GM13977 (cell line): ENCODE measurements at regions not wholly inside any gene's neighbourhood (a gene's known extent, or its start where the extent isn't known, plus 50 kb on each side); places are given as distances from the start of the nearest gene placed in this dataset.

ENCODE experiments used
- DNase-seq: peaks from one replicate; pipeline ENCODE4 v3.0.0; 2012; ENCODE audit warnings: low spot score
- in situ Hi-C: fragments of 300-500 bp; cut with MboI; formaldehyde crosslinking; loops from one replicate; pipeline ENCODE4 v1.12.0; 2022; ENCODE audit warnings: low sequenced_read_pairs, low pct_unique_long_range_greater_than_20kb, mixed read lengths, inconsistent platforms; ENCODE audit not compliant: unreplicated experiment
- TF ChIP-seq, protein P1 (sequence below): IDR thresholded peaks from 2 replicates; pipeline ENCODE4 v1.5.1; 2012; ENCODE audit warnings: mild to moderate bottlenecking, control low read depth; ENCODE audit not compliant: insufficient read depth; ENCODE audit errors: extremely low read depth, missing control alignments

DNA sequence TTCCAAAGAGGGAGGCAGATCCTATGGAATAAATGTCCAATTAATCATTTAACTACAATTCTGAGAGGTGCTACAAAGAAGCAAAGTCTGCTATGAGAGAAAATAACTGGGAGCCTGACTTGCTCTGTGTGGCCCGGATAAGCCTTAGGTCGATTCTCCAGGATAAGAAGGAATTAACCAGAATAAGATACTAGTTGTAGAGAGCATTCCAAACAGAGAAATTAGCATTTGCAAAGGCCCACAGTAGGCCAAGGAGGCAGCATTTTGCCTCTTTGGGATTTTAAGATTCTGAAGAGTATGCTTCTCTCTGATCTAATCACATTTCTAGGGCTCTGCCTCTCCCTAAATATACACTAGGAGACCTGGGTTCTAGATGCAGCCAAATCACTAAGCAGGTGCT is 113.7 kb downstream of the SNX19 start:
- no peak for DNase-seq
- TF ChIP-seq, protein P1, sequence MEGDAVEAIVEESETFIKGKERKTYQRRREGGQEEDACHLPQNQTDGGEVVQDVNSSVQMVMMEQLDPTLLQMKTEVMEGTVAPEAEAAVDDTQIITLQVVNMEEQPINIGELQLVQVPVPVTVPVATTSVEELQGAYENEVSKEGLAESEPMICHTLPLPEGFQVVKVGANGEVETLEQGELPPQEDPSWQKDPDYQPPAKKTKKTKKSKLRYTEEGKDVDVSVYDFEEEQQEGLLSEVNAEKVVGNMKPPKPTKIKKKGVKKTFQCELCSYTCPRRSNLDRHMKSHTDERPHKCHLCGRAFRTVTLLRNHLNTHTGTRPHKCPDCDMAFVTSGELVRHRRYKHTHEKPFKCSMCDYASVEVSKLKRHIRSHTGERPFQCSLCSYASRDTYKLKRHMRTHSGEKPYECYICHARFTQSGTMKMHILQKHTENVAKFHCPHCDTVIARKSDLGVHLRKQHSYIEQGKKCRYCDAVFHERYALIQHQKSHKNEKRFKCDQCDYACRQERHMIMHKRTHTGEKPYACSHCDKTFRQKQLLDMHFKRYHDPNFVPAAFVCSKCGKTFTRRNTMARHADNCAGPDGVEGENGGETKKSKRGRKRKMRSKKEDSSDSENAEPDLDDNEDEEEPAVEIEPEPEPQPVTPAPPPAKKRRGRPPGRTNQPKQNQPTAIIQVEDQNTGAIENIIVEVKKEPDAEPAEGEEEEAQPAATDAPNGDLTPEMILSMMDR = no peak
- in situ Hi-C loops = no loop called here

DNA sequence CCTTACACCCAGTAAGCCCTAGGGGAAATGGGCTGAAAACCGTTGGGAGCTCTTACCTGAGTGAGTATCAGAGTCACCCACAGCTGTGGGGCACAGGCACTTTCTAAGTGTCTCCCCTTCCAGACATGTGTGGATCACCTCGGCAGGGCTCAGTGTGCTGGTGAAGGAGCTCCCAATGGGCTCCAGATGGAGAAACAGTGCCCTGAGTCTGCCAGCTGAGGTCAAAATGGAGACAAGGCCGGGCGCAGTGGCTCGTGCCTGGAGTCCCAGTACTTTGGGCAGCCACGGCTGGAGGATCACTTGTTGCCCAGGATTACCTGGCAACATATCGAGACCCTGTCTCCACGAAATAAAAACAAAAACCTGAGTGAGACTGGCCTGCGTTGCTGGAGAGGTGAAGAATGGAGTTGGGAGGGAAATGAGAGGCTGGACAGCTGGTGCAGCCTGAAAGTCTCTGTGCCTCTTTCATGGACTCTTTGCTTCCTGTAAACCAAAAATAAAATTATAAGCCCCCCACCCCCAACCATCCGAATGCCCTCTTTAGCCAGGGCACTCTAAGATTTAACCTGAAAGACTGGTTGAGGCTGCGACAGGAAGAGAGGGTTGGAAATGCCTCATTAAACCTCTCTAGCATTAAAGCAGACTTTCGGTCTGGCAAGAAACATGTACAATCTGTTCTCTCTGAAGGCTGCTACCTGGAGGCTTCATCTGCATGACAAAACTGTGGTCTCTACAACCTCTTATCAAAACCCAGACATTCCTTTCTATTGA is 111.8 kb downstream of the SNX19 start:
- TF ChIP-seq, protein P1 = no peak
- DNase-seq = no peak
- in situ Hi-C loops = no loop called here

DNA sequence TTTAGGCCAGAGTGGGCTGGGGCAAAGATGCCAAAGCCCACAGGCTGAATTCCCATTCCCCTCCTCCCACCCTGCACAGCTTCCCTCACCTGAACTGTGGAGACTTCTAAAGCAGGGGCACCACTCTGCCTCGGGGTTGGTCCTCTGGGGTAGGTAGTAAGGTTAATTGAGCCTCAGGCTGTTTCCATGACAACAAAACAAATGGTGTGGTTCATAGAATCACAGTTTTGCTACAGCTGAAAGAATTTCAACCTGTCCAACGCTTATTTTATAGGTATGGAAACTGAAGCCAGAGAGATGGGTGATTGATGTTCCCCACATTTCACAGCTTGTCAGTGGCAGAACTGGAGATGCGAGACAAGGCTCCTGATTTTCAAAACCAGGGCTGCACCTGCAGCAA is 109.5 kb downstream of the SNX19 start:
- in situ Hi-C loops = no loop called here
- DNase-seq = no peak
- TF ChIP-seq, protein P1 = no peak

DNA sequence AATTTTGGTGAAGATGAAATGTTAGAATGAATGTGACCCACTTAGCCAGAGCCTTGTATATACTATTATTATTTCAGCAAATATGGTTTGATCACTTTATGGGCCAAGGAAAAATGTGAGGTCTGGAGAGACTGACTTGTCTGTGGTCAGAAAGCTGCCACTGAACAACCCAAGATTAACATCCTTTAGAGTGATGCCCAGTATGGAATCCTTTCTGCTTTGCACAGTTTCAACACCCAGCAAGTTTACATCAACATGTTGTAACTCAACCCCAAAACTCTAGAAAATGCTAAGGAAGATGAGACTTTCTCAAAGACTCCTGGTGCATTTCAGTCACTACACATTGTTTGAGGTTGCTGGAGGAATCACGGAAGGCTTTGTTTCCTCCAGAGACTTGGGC is 107.7 kb downstream of the SNX19 start:
- DNase-seq = no peak
- TF ChIP-seq, protein P1 = no peak
- in situ Hi-C loops = no loop called here

DNA sequence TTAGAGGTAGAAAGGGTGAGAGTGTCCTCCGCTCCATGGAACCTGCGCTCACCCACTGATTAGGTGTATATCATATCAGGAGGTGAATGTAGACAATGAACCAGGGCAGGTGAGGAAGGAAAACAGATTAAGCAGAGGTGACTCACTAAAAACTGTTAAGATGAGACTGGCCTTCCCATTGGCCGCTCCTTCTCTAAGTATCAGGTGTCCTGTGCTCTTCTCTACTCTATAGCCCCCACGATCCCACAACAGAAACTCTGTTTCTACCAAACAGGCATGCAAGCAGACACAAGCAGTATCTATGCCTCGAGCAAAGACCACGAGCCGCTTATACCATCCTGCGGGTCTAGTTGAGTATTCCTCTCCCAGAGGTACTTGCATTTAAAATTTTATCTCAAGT is 103.1 kb downstream of the SNX19 start:
- in situ Hi-C loops = no loop called here
- TF ChIP-seq, protein P1 = no peak
- no peak for DNase-seq

DNA sequence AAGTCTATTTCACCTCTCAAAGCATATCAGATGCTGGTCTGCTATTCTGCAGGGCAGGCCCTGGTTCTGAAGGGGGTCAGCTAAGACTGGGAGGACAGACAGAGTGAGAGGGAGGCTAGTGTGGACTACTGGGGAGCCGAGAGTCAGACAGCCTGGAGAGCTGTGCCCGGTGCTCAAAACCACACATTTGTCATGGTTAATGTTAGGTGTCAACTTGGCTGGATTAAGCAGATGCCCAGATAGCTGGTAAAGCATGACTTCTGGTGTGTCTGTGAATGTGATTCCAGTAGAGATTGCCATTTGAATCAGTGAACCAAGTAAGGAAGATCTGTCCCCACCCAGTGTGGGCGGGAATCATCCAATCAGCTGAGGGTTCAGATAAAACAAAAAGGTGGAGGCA is 102.6 kb downstream of the SNX19 start:
- TF ChIP-seq, protein P1 = no peak
- in situ Hi-C loops = no loop called here
- no peak for DNase-seq
